BLaER1 (cell line): ENCODE measurements at regions not wholly inside any gene's neighbourhood (a gene's known extent, or its start where the extent isn't known, plus 50 kb on each side); places are given as distances from the start of the nearest gene placed in this dataset.

Experiments used
- H3K27ac ChIP-seq: shearing (Covaris generic); formaldehyde crosslinking; 2 replicates; pipeline ENCODE4 v1.8.1; 2022
- H3K27me3 ChIP-seq: shearing (Covaris generic); formaldehyde crosslinking; 2 replicates; pipeline ENCODE4 v1.8.1; 2022
- H3K36me3 ChIP-seq: shearing (Covaris generic); formaldehyde crosslinking; 2 replicates; pipeline ENCODE4 v1.8.1; 2022
- H3K4me1 ChIP-seq: shearing (Covaris generic); formaldehyde crosslinking; 2 replicates; pipeline ENCODE4 v1.8.1; 2022
- H3K4me2 ChIP-seq: shearing (Covaris generic); formaldehyde crosslinking; 2 replicates; pipeline ENCODE4 v1.8.1; 2022
- H3K4me3 ChIP-seq: shearing (Covaris generic); formaldehyde crosslinking; 2 replicates; pipeline ENCODE4 v1.8.1; 2022
- H3K9ac ChIP-seq: shearing (Covaris generic); formaldehyde crosslinking; 2 replicates; pipeline ENCODE4 v1.8.1; 2022
- H3K9me3 ChIP-seq: shearing (Covaris generic); formaldehyde crosslinking; 2 replicates; pipeline ENCODE4 v1.8.1; 2022
- H4K20me1 ChIP-seq: shearing (Covaris generic); formaldehyde crosslinking; 2 replicates; pipeline ENCODE4 v1.8.1; 2022
- Cebpa-rat ChIP-seq: shearing (Covaris generic); IDR thresholded peaks from 2 replicates; pipeline ENCODE4 v1.8.1; 2022

GRCh38 chr5:40391642-40392041, 288.1 kb upstream of the PTGER4 start:
- Histone ChIP-seq H3K9ac (no peak overlapping the region), H4K20me1 (no peaks in the 10 kb centered on the region), H3K27me3 (no peaks in the 10 kb centered on the region), H3K4me1 (peaks cover 21% of the 10 kb centered on the region), H3K4me3 (no peak overlapping the region), H3K27ac (no peak overlapping the region), H3K9me3 (no peaks in the 10 kb centered on the region), H3K36me3 (no peaks in the 10 kb centered on the region), H3K4me2 (no peak overlapping the region)
- no peak for TF ChIP-seq Cebpa-rat

- H3K36me3 ChIP-seq, result no peaks in the 10 kb centered on the region
- H3K4me3 ChIP-seq, result no peak overlapping the region
- no peak overlapping the region for H3K9ac ChIP-seq
- no peak for TF ChIP-seq Cebpa-rat
- H3K4me2 ChIP-seq, result no peak overlapping the region
- H4K20me1 ChIP-seq, result no peaks in the 10 kb centered on the region
- H3K4me1 ChIP-seq, result peaks cover 33% of the 10 kb centered on the region
- H3K9me3 ChIP-seq, result no peaks in the 10 kb centered on the region
- no peaks in the 10 kb centered on the region for H3K27me3 ChIP-seq
- H3K27ac ChIP-seq, result no peak overlapping the region
Observed at GRCh38 chr5:40390281-40391149, 289.2 kb upstream of the PTGER4 start.

GRCh38 chr5:40389591-40389990, 290.1 kb upstream of the PTGER4 start:
- Histone ChIP-seq H3K27ac (no peak overlapping the region), H3K4me1 (peaks cover 42% of the 10 kb centered on the region), H3K4me3 (no peak overlapping the region), H3K4me2 (no peak overlapping the region), H3K36me3 (no peaks in the 10 kb centered on the region), H3K9ac (no peak overlapping the region), H3K27me3 (no peaks in the 10 kb centered on the region), H4K20me1 (no peaks in the 10 kb centered on the region), H3K9me3 (no peaks in the 10 kb centered on the region)
- TF ChIP-seq Cebpa-rat, result no peak

- peaks cover 48% of the 10 kb centered on the region for H3K4me1 ChIP-seq
- no peak overlapping the region for H3K9ac ChIP-seq
- H3K9me3 ChIP-seq, result no peaks in the 10 kb centered on the region
- no peaks in the 10 kb centered on the region for H3K27me3 ChIP-seq
- H3K4me3 ChIP-seq, result no peak overlapping the region
- H3K4me2 ChIP-seq, result peak overlapping the region; percentile 65
- no peaks in the 10 kb centered on the region for H4K20me1 ChIP-seq
- TF ChIP-seq Cebpa-rat, result no peak
- no peaks in the 10 kb centered on the region for H3K36me3 ChIP-seq
- H3K27ac ChIP-seq, result no peak overlapping the region
Observed at GRCh38 chr5:40386289-40386688, 293.4 kb upstream of the PTGER4 start.

- peak overlapping the region; percentile 65 for H3K4me2 ChIP-seq
- no peaks in the 10 kb centered on the region for H3K36me3 ChIP-seq
- H3K27ac ChIP-seq, result no peak overlapping the region
- TF ChIP-seq Cebpa-rat, result no peak
- no peak overlapping the region for H3K4me3 ChIP-seq
- no peaks in the 10 kb centered on the region for H3K27me3 ChIP-seq
- no peak overlapping the region for H3K9ac ChIP-seq
- peaks cover 48% of the 10 kb centered on the region for H3K4me1 ChIP-seq
- no peaks in the 10 kb centered on the region for H3K9me3 ChIP-seq
- no peaks in the 10 kb centered on the region for H4K20me1 ChIP-seq
Observed at GRCh38 chr5:40385544-40385943, 294.2 kb upstream of the PTGER4 start.

- Histone ChIP-seq H3K4me3 (no peak overlapping the region), H3K36me3 (no peaks in the 10 kb centered on the region), H4K20me1 (no peaks in the 10 kb centered on the region), H3K27me3 (no peaks in the 10 kb centered on the region), H3K27ac (no peak overlapping the region), H3K4me1 (peaks cover 48% of the 10 kb centered on the region), H3K4me2 (peak overlapping the region; percentile 65; the same call in 1 of the 2 replicates), H3K9ac (no peak overlapping the region), H3K9me3 (no peaks in the 10 kb centered on the region)
- TF ChIP-seq Cebpa-rat, result no peak
Observed at GRCh38 chr5:40384782-40385390, 294.8 kb upstream of the PTGER4 start.

GRCh38 chr5:40383749-40384651, 295.7 kb upstream of the PTGER4 start:
- no peak for TF ChIP-seq Cebpa-rat
- Histone ChIP-seq H4K20me1 (no peaks in the 10 kb centered on the region), H3K9ac (no peak overlapping the region), H3K4me2 (no peak overlapping the region; the same call in 1 of the 2 replicates), H3K9me3 (no peaks in the 10 kb centered on the region), H3K27ac (no peak overlapping the region), H3K4me3 (no peak overlapping the region), H3K4me1 (peaks cover 50% of the 10 kb centered on the region), H3K27me3 (no peaks in the 10 kb centered on the region), H3K36me3 (no peaks in the 10 kb centered on the region)

- Histone ChIP-seq H3K4me3 (no peak overlapping the region), H3K4me2 (no peak overlapping the region)
- TF ChIP-seq Cebpa-rat, result no peak
Observed at GRCh38 chr5:40381676-40382363, 297.9 kb upstream of the PTGER4 start.

GRCh38 chr5:40381016-40381415, 298.7 kb upstream of the PTGER4 start:
- H3K27ac ChIP-seq, result no peak overlapping the region

More at GRCh38 chr5:40381676-40382363, 297.9 kb upstream of the PTGER4 start:
- no peak overlapping the region for H3K9ac ChIP-seq
- H3K27ac ChIP-seq, result no peak overlapping the region
- no peaks in the 10 kb centered on the region for H4K20me1 ChIP-seq
- H3K36me3 ChIP-seq, result no peaks in the 10 kb centered on the region
- H3K27me3 ChIP-seq, result no peaks in the 10 kb centered on the region
- peaks cover 48% of the 10 kb centered on the region for H3K4me1 ChIP-seq
- no peaks in the 10 kb centered on the region for H3K9me3 ChIP-seq

More at GRCh38 chr5:40381016-40381415, 298.7 kb upstream of the PTGER4 start:
- Histone ChIP-seq H3K9me3 (no peaks in the 10 kb centered on the region), H3K9ac (no peak overlapping the region), H3K36me3 (no peaks in the 10 kb centered on the region), H3K27me3 (no peaks in the 10 kb centered on the region), H3K4me1 (peaks cover 40% of the 10 kb centered on the region), H3K4me2 (no peak overlapping the region), H4K20me1 (no peaks in the 10 kb centered on the region), H3K4me3 (no peak overlapping the region)
- TF ChIP-seq Cebpa-rat, result no peak
